Body of pancreas (tissue), 4 donors: ENCODE measurements at regions not wholly inside any gene's neighbourhood (a gene's known extent, or its start where the extent isn't known, plus 50 kb on each side); places are given as distances from the start of the nearest gene placed in this dataset.

Source experiments
- ATAC-seq: fragments of 150-250 bp; one replicate; pipeline ENCODE4 v1.9.1; 2016
- DNase-seq, 4 donors: peaks; one replicate each; pipeline ENCODE4 v3.0.0-alpha.2; 2019
- H3K27ac ChIP-seq, 4 donors: fragments of 200-600 bp; sonication (generic); 1 replicate in 3 of 4; 2 replicates in 1 of 4; pipeline versions ENCODE4 v1.5.1 to v1.6.1; 2016 to 2019; ENCODE audit warnings: mild to moderate bottlenecking in 1 of 4, mixed read lengths in 1 of 4, moderate library complexity in 1 of 4
- H3K27me3 ChIP-seq, 2 donors: fragments of 200-600 bp; sonication (generic); one replicate each; pipeline ENCODE4 v1.6.0; 2016; ENCODE audit warnings: mild to moderate bottlenecking in 1 of 2
- H3K36me3 ChIP-seq, 2 donors: fragments of 200-600 bp; sonication (generic); replicated peaks in 1 of 2; 2 replicates each; pipeline ENCODE4 v1.5.1; 2016; ENCODE audit warnings: low read depth in 2 of 2; ENCODE audit not compliant: insufficient read depth in 1 of 2
- H3K4me1 ChIP-seq: fragments of 200-600 bp; sonication (generic); one replicate; pipeline ENCODE4 v1.6.0; 2016
- H3K4me3 ChIP-seq, 2 donors: fragments of 200-600 bp; sonication (generic); 1 replicate in 1 of 2; 2 replicates in 1 of 2; pipeline ENCODE4 v1.5.1; 2016 to 2019
- H3K9me3 ChIP-seq, 3 donors: fragments of 200-600 bp; sonication (generic); 1 replicate in 2 of 3; 2 replicates in 1 of 3; pipeline ENCODE4 v1.5.1; 2016
- CTCF ChIP-seq, 7 experiments: fragments of 450-650 bp in 4 of 7; fragments of 200-600 bp in 3 of 7; sonication (generic) in 3 of 7; IDR thresholded peaks; one replicate each; pipeline ENCODE4 v1.5.1; 2016 to 2019; ENCODE audit warnings: antibody characterized with exemption in 7 of 7
- POLR2A ChIP-seq, 3 donors: fragments of 450-650 bp; IDR thresholded peaks; one replicate each; pipeline ENCODE4 v1.6.1; 2016; ENCODE audit warnings: antibody characterized with exemption in 3 of 3, mild to moderate bottlenecking in 2 of 3
- WGBS, 2 donors: methylation state at CpG; one replicate each; pipeline ENCODE4 v1.1.5; 2017; 5-methylcytosine and 5-hydroxymethylcytosine counted together
- intact Hi-C: fragments of 100-400 bp; cut with DNase I; formaldehyde crosslinking; loops from one replicate; pipeline ENCODE4 v1.15.1; 2023

- DNase-seq (no peak), ATAC-seq (no peak)
- H3K4me1 ChIP-seq = no peaks in the 10 kb centered on the region
- no peaks in the 10 kb centered on the region for H3K9me3 ChIP-seq
- no peaks in the 10 kb centered on the region for H3K27me3 ChIP-seq
- no peak overlapping the region for H3K4me3 ChIP-seq
- intact Hi-C loops = no loop called here
- no peaks in the 10 kb centered on the region for H3K36me3 ChIP-seq
- no peak overlapping the region for H3K27ac ChIP-seq
- TF ChIP-seq CTCF (IDR thresholded peaks at IDR 0.05) (no peak), POLR2A (IDR thresholded peaks at IDR 0.05) (no peak)
Observed at GRCh38 chr12:19834592-19834991, 395.3 kb downstream of the AEBP2 start.

- Histone ChIP-seq H3K4me1 (no peaks in the 10 kb centered on the region), H3K36me3 (no peaks in the 10 kb centered on the region), H3K27me3 (no peaks in the 10 kb centered on the region), H3K4me3 (no peak overlapping the region), H3K27ac (no peak overlapping the region), H3K9me3 (no peaks in the 10 kb centered on the region)
- no peak for TF ChIP-seq CTCF (IDR thresholded peaks at IDR 0.05)
- TF ChIP-seq POLR2A (IDR thresholded peaks at IDR 0.05) = no peak
- ATAC-seq (no peak), DNase-seq (no peak)
- 95 to 97% methylated on average over 10 to 13 of the region's 14 CpGs for WGBS, 2 donors
- intact Hi-C loops = no loop called here
Observed at GRCh38 chr12:19836056-19836455, 396.8 kb downstream of the AEBP2 start.

GRCh38 chr12:19836456-19836855 is 397.2 kb downstream of the AEBP2 start:
- Histone ChIP-seq H3K9me3 (no peaks in the 10 kb centered on the region), H3K36me3 (no peaks in the 10 kb centered on the region), H3K27me3 (no peaks in the 10 kb centered on the region), H3K4me1 (no peaks in the 10 kb centered on the region), H3K27ac (no peak overlapping the region), H3K4me3 (no peak overlapping the region)
- TF ChIP-seq CTCF (IDR thresholded peaks at IDR 0.05) (no peak), POLR2A (IDR thresholded peaks at IDR 0.05) (no peak)
- DNase-seq (no peak), ATAC-seq (no peak)
- 89 to 93% methylated on average over 9 of the region's 9 CpGs for WGBS, 2 donors
- intact Hi-C loops = no loop called here

- 65 to 67% methylated on average over 2 to 3 of the region's 3 CpGs for WGBS, 2 donors
- DNase-seq = no peak
- intact Hi-C loops = no loop called here
Observed at GRCh38 chr12:19837543-19837942, 398.3 kb downstream of the AEBP2 start.

More at GRCh38 chr12:19837543-19837942, 398.3 kb downstream of the AEBP2 start:
- Histone ChIP-seq H3K9me3 (no peaks in the 10 kb centered on the region), H3K4me1 (no peaks in the 10 kb centered on the region), H3K27ac (no peak overlapping the region), H3K36me3 (no peaks in the 10 kb centered on the region), H3K27me3 (no peaks in the 10 kb centered on the region), H3K4me3 (no peak overlapping the region)
- no peak for TF ChIP-seq CTCF (IDR thresholded peaks at IDR 0.05)
- no peak for TF ChIP-seq POLR2A (IDR thresholded peaks at IDR 0.05)
- ATAC-seq = no peak
